Left lung (tissue), 4 donors: ENCODE measurements at regions not wholly inside any gene's neighbourhood (a gene's known extent, or its start where the extent isn't known, plus 50 kb on each side); places are given as distances from the start of the nearest gene placed in this dataset.

Source experiments
- ATAC-seq: fragments of 200-7000 bp; cut with Tn5 transposase; one replicate; pipeline ENCODE4 v1.9.1; 2020; ENCODE audit warnings: moderate library complexity
- DNase-seq, 4 donors: peaks; one replicate each; pipeline ENCODE4 v3.0.0-alpha.2; 2013 to 2020
- H3K27ac ChIP-seq, 2 donors: fragments of 200-600 bp; sonication (generic) in 1 of 2; one replicate each; pipeline versions ENCODE4 v1.5.0 to v1.8.0; 2020 to 2021
- H3K27me3 ChIP-seq, 2 donors: fragments of 200-600 bp; sonication (generic) in 1 of 2; one replicate each; pipeline versions ENCODE4 v1.5.0 to v1.8.0; 2020 to 2021
- H3K36me3 ChIP-seq, 2 donors: fragments of 200-600 bp; sonication (generic) in 1 of 2; one replicate each; pipeline versions ENCODE4 v1.5.0 to v1.8.0; 2020 to 2021
- H3K4me1 ChIP-seq, 2 donors: fragments of 200-600 bp; one replicate each; pipeline ENCODE4 v1.8.0; 2021
- H3K4me3 ChIP-seq, 2 donors: fragments of 200-600 bp; sonication (generic) in 1 of 2; one replicate each; pipeline versions ENCODE4 v1.5.0 to v1.8.0; 2020 to 2021; ENCODE audit warnings: mild to moderate bottlenecking in 1 of 2
- H3K9me3 ChIP-seq, 2 donors: fragments of 200-600 bp; sonication (generic) in 1 of 2; one replicate each; pipeline versions ENCODE4 v1.5.0 to v1.8.0; 2020 to 2021
- CTCF ChIP-seq, 2 donors: fragments of 200-600 bp; sonication (generic) in 1 of 2; IDR thresholded peaks; one replicate each; pipeline versions ENCODE4 v1.5.0 to v1.8.0; 2021; ENCODE audit warnings: antibody characterized with exemption in 2 of 2
- intact Hi-C, 2 donors: fragments of 100-400 bp; cut with DNase I; formaldehyde crosslinking; loops; one replicate each; pipeline versions ENCODE4 v1.11.2 to v1.14.2; 2022
- donor health status: DM: no; HTN: yes; CAD: no.
- donor health status: DM: no; HTN: no; CAD: no.

- DNase-seq (no peak), ATAC-seq (no peak)
- H3K27me3 ChIP-seq: no peaks in the 10 kb centered on the region
- H3K9me3 ChIP-seq: no peaks in the 10 kb centered on the region
- peaks cover 0 to 20% of the 10 kb centered on the region in 2 donors for H3K4me1 ChIP-seq
- no peak overlapping the region for H3K4me3 ChIP-seq
- H3K36me3 ChIP-seq: no peaks in the 10 kb centered on the region
- no peak for TF ChIP-seq CTCF (IDR thresholded peaks at IDR 0.05)
- H3K27ac ChIP-seq: no peak overlapping the region
- intact Hi-C loops: no loop called here
Measured at GRCh38 chr5:67997148-67997547, 218.4 kb upstream of the PIK3R1 start.

GRCh38 chr5:67996596-67996995, 219.0 kb upstream of the PIK3R1 start:
- DNase-seq (no peak), ATAC-seq (no peak)
- Histone ChIP-seq H3K27me3 (no peaks in the 10 kb centered on the region), H3K4me3 (no peak overlapping the region), H3K9me3 (no peaks in the 10 kb centered on the region), H3K36me3 (no peaks in the 10 kb centered on the region), H3K4me1 (peaks cover 0 to 20% of the 10 kb centered on the region in 2 donors), H3K27ac (no peak overlapping the region)
- intact Hi-C loops: no loop called here
- TF ChIP-seq CTCF (IDR thresholded peaks at IDR 0.05): no peak

GRCh38 chr5:67992923-67993322, 222.6 kb upstream of the PIK3R1 start:
- intact Hi-C loops: no loop called here
- Histone ChIP-seq H3K36me3 (no peaks in the 10 kb centered on the region), H3K4me3 (no peak overlapping the region), H3K27ac (no peak overlapping the region), H3K4me1 (peaks cover 0 to 3% of the 10 kb centered on the region in 2 donors), H3K9me3 (no peaks in the 10 kb centered on the region), H3K27me3 (no peaks in the 10 kb centered on the region)
- no peak for TF ChIP-seq CTCF (IDR thresholded peaks at IDR 0.05)
- ATAC-seq (no peak), DNase-seq (no peak)

- intact Hi-C loops: no loop called here
- TF ChIP-seq CTCF (IDR thresholded peaks at IDR 0.05): no peak
- H3K36me3 ChIP-seq: no peaks in the 10 kb centered on the region
- no peaks in the 10 kb centered on the region for H3K4me1 ChIP-seq
- no peak for DNase-seq
- no peaks in the 10 kb centered on the region for H3K9me3 ChIP-seq
- H3K27ac ChIP-seq: no peak overlapping the region
- no peaks in the 10 kb centered on the region for H3K27me3 ChIP-seq
- no peak overlapping the region for H3K4me3 ChIP-seq
- no peak for ATAC-seq
Measured at GRCh38 chr5:67989456-67989855, 226.1 kb upstream of the PIK3R1 start.

- no peak overlapping the region for H3K27ac ChIP-seq
- no peaks in the 10 kb centered on the region for H3K36me3 ChIP-seq
- DNase-seq (no peak), ATAC-seq (no peak)
- no peaks in the 10 kb centered on the region for H3K9me3 ChIP-seq
- TF ChIP-seq CTCF (IDR thresholded peaks at IDR 0.05): no peak
- no peaks in the 10 kb centered on the region for H3K27me3 ChIP-seq
- H3K4me1 ChIP-seq: peaks cover 0 to 6% of the 10 kb centered on the region in 2 donors
- no peak overlapping the region for H3K4me3 ChIP-seq
- intact Hi-C loops: no loop called here
Measured at GRCh38 chr5:67986761-67987160, 228.8 kb upstream of the PIK3R1 start.
